ENCODE measurements at regions not wholly inside any gene's neighbourhood (a gene's known extent, or its start where the extent isn't known, plus 50 kb on each side); places are given as distances from the start of the nearest gene placed in this dataset.
A peak's percentile ranks its signal among the peaks of the same experiment; 100 is the strongest.

DNA sequence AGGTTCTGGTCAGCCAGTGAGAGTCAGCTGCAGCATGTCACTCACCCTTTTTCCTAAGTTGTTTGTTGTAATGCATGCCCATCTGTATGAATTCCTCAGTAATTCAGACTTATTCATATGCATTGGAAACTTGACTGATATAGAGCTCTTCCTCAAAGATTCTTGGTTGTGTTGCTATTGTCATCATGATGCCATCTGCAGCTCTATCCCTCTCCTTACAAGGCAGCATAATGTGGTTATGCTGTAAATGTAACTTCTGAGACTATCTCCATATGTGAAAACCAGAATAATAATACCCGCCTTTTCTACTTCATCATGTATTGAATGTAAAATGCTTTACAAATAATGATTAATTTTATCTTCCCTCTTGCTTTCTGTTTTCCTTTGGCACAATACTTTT, 252.6 kb upstream of the MTPN start:
- DNase-seq: no peak

DNA sequence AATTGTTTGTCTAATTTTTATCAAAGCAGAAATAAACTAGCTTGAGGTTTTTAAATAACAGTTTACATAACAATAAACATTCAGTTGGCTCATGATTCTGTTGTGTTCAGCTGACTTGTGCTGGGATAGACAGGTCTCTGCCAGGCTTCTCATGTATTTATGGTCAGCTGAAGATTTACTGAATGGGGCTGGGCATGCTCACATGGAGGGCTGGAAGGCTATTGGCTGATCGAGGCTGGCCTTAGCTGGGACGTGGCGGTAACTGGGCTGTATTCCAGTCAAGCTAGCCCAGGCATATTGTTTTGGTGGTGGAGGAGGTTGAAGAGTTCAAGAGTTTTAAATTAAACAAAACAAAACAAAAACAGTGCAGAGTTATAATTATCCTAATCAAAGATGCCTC, 251.0 kb upstream of the MTPN start:
- DNase-seq: no peak

DNA sequence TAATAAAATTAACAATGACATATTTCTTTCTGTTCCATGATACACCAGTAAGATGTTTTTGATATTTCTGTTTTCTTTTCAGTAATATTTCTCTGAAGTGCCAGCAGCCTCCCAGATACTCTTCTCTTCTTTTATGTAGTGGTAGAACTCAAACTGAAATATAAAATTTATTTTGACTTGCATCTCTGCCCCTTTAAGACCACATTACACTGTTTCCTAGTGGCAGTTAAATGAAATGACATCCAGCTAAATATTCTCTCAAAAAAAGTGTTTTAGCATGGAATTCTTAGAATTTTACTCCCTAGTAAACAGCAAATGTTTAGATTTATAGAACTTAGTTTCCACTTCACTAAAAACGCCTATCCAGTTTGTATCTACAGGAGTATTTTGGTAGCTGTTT, 237.2 kb upstream of the MTPN start:
- DNase-seq: no peak

DNA sequence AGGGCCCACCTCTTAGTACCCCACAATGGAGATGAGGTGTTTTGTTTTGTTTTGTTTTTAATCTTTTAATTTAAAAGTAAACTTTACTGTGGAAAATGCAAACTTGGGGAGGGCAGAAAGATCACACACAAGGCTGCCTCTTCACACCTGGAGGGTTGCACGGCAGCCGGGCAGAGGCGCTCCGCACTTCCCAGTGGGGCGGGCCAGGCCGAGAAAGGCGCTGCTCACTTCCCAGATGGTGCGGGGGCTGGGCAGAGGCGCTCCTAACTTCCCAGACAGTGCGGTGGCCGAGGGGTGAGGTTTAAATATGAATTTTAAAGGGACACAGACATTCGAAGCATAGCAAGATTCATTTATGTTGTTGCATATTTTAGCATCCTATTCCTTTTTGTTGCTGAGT, 235.9 kb upstream of the MTPN start:
- no peak for DNase-seq

DNA sequence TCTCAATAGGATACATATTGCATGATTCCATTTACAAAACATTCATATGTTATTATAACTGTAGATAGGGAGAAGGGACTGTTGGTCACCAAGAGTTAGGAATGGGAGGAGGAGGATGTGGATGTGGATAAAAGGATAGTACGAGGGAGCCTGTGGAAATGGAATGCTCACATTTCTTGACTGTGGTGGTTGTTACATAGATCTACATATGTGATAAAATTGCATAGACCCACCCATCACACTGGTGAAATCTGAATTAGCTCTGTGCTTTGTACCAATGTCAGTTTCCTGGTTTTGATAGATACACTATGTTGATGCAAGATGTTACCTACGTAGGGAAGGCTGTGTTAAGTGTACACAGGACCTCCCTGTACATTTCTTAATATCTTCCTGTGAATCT, 233.5 kb upstream of the MTPN start:
- no peak for DNase-seq

DNA sequence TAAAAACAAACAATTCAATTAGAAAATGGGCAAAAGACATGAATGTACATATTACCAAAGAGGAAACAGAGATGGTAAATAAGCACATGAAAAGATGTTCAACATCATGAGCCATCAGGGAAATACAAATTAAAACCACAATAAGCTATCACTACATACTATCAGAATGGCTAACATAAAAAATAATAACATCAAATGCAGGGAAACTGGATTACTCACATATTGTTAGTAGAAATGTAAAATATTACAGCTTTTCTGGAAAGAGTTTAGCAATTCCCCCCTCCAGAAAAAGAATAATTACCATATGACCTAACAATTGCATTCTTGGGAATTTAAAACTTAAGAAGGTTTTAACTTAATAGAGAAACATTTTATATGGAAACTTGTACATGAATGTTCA, 232.9 kb upstream of the MTPN start:
- DNase-seq: no peak

DNA sequence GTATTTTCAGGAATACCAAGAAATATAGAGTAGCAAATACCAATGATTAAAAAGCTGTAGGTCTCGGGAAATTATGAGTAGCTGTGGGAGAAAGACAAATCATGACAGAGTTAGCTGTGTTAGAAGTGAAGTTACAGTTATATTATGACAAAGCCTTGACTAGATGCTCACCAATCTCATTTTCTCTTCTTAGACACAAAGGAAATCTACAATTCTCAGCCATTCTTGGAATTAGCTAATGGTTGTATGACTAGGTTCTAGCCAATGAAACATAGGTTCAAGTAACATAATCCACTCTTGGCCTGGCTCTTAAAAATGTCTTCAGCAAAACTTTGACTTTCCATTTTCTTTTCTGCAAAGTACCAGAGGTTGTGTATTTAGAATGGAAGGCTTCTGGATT, 228.8 kb upstream of the MTPN start:
- no peak for DNase-seq

DNA sequence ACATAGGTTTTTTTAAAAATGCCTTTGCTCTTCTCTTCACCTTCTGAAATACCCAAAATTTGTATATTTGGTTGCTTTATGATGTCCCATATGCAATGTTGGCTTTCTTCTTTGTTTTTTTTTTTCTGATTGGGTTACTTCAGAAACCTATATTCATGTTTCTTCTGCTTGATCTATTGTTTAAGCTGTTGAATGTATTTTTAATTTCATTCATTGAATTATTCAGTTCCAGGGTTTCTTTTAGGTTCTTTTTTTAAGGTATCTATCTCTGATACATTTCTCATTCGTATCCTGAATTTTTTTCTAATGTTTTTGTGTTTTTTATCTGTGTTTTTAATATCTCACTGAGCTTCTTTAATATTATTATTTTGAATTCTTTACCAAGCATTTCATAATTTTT, 221.0 kb upstream of the MTPN start:
- no peak for DNase-seq

- no peak for DNase-seq
Observed at GRCh38 chr7:136194878-136195277, 217.7 kb upstream of the MTPN start.

GRCh38 chr7:136193940-136194339, 216.8 kb upstream of the MTPN start:
- no peak for DNase-seq

DNA sequence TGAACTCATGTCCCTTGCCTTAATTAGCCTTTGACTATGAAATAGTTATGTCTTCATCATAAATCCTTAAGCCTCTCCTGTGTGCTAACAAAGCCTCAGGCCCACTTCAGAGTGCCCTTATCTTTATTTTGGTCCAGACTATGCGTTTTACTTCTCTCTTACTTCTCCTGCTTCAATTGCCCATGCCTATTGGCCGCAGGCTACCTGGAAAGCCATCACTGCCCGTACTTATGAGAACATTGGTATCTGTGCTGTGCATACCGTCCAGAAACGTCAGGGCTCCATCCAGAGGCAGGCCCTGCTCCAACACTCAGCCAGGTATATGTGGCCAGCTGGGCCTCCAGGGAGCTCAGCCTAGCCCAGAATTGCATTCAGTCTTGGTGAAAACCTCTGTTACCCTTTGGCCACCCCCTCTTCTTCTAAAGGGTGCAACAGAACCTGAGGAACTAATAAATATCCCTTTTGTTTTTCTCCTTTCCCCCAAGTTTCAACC, 212.4 kb upstream of the MTPN start:
- no peak for DNase-seq

GRCh38 chr7:136186281-136186680, 209.1 kb upstream of the MTPN start:
- DNase-seq: no peak

DNA sequence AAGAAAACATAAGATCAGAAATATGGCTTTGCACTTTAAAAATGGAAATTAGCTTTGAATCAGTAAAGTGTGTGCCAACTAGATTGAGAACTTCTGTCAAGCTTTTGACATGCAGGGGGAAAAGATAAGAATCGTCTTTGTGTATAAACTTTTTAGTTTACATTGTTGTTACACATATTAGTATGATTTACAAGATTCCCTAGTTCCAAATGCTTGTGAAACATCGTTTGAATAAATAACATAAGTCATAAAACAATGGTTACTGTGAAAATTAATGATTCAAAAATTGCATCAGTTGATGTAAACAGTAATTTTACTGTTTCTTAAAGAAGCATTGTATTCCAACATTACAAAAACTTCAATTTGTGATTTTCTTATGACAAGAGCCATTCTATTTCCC, 207.6 kb upstream of the MTPN start:
- DNase-seq: no peak

DNA sequence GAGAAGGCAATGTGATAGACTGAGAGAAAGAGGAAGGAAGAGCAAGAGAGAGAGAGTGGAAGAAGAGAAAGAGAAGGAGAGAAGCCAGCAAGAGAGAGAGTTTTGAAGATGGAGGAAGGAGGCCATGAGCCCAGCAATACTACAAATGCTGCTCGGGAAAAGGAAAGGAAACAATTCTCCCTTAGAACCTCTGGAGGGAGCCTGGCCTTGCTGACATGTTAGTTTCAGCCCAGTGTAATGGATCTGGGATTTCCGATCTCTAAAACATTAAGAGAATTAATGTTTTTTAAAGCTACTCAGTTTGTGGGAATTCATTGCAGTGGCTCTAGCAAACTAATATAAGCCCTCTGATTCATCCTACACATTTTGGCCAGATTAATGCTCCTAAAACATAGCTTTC, 206.8 kb upstream of the MTPN start:
- DNase-seq: peak; percentile 1

GRCh38 chr7:136180984-136181383, 203.8 kb upstream of the MTPN start:
- DNase-seq: no peak

- peak; percentile 86 for DNase-seq
Observed at GRCh38 chr7:136179851-136180721, 202.9 kb upstream of the MTPN start.

- DNase-seq: peak; percentile 10
Observed at GRCh38 chr7:136179154-136179553, 202.0 kb upstream of the MTPN start.

DNA sequence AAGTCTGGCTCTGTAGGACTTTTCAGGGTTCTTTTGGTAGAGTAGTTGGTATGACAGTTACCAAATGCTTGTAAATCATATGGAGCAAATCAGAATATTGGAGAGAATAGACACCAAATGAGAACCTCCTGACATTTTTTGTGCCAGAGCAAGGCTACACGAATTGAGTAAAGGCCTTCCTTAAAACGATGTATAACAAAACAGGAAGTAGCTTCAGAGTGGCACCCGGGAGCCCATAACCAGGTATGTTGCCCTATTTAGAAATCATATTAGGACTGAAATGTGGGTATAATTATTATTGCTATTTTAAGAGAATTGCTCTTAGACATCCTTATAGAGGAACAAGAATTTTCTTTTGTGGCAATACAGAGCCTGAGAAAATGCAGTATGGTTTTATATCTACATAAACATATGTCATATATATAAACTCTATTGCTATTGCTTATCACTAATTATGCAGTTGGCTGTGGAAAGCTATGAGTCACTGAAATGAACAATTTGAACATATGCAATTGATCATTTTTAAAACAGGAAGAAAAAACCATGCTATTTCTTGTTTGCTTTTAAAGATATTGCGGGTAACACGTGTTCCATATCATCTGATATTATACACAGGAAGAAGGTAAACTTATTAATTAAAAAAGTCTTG, 197.4 kb upstream of the MTPN start:
- peak; percentile 49 for DNase-seq

DNA sequence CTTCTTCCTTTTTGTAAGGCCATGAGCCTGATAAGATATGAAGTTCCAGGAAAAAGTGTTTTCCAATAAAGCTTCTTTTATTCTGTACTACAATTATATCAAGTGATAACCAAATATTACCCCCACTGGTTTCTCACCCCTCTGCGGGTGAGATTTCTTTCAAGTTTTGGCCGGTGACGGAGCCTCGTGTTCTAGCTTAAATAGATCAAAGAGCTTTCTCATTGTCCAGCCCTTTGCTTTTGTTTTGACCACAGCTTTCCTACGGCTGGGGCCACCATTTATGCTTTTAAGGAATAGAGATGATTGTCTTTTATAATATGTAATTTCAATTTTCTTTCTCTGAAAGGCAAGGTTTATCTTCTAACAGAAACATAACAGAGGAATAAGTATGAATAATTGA, 196.7 kb upstream of the MTPN start:
- DNase-seq: peak; percentile 63

- DNase-seq: no peak
Observed at GRCh38 chr7:136171233-136171632, 194.1 kb upstream of the MTPN start.

DNA sequence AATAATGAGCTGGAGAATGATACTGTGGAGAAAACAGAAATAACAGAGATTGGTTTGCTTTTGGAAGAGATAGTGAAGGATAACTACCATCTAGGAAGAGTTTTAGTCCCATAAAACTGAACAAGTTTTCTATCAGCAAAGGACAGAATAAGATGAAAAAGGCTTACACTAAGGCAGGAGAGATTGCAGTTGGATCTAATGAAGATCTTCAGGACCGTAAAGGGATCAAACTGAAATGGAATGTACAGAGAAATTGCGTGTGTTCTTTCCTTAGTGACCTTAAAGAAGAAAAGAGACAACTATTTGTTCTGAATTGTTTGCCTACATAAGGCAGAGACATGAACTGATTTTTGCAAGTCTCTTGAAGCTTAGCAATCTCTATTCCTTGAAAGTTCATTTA, 191.7 kb upstream of the MTPN start:
- DNase-seq: no peak

- DNase-seq: no peak
Observed at GRCh38 chr7:136167991-136168390, 190.8 kb upstream of the MTPN start.

GRCh38 chr7:136166521-136166920, 189.4 kb upstream of the MTPN start:
- no peak for DNase-seq

DNA sequence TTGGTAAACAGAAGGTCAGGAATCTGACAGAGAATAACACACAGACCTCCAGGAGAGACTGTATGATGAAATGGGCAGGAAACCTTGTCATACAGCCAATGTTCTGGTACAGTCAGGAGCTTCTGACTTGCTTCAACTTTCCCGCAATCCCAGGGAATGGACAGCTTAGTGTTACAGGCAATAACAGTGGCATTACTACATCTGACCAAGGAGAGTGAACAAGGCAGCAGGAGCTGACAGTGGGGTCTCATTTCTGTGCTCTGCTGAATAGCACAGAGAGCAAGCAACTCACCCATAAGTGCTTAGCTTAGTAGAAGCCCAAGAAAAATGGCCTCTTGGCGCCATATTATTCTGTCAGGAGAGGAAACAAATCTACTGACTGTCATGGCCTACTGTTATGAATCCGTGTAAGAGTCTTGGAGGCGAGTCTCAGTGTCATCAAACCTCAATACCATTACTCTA, 186.2 kb upstream of the MTPN start:
- no peak for DNase-seq
